ENCODE measurements at regions not wholly inside any gene's neighbourhood (a gene's known extent, or its start where the extent isn't known, plus 50 kb on each side); places are given as distances from the start of the nearest gene placed in this dataset.

GRCh38 chr14:71452539-71452938 lies 479.7 kb upstream of the RGS6 start:
- TF ChIP-seq CTCF (conservative IDR thresholded peaks at IDR 0.05; ENCODE audit: low read depth, low read length) (no peak), RCOR1 (IDR thresholded peaks at IDR 0.05; ENCODE audit: insufficient replicate concordance, low read length) (no peak), SMC3 (IDR thresholded peaks at IDR 0.05; ENCODE audit: low read depth, low read length) (no peak), POLR2A (IDR thresholded peaks at IDR 0.05; ENCODE audit: low read depth, low read length) (no peak)
